Esophagus (tissue), 2 donors: ENCODE measurements at regions not wholly inside any gene's neighbourhood (a gene's known extent, or its start where the extent isn't known, plus 50 kb on each side); places are given as distances from the start of the nearest gene placed in this dataset.

Source experiments
- H3K27ac ChIP-seq, 2 donors: one replicate each; pipeline ENCODE4 v1.5.1; 2013; ENCODE audit warnings: low read depth in 2 of 2, mild to moderate bottlenecking in 2 of 2, inconsistent platforms in 1 of 2, low read length in 1 of 2, moderate library complexity in 1 of 2
- H3K27me3 ChIP-seq, 2 donors: one replicate each; pipeline ENCODE4 v1.6.1; 2013; ENCODE audit warnings: low read length in 2 of 2, control low read depth in 1 of 2, mild to moderate bottlenecking in 1 of 2; ENCODE audit not compliant: insufficient read depth in 2 of 2, control insufficient read depth in 1 of 2
- H3K36me3 ChIP-seq, 2 donors: one replicate each; pipeline ENCODE4 v1.6.1; 2013; ENCODE audit warnings: low read length in 1 of 2; ENCODE audit not compliant: control insufficient read depth in 2 of 2, insufficient read depth in 2 of 2
- H3K4me1 ChIP-seq, 2 donors: one replicate each; pipeline ENCODE4 v1.6.1; 2013; ENCODE audit warnings: low read length in 1 of 2; ENCODE audit not compliant: control insufficient read depth in 2 of 2, insufficient read depth in 2 of 2
- H3K4me3 ChIP-seq, 2 donors: one replicate each; pipeline ENCODE4 v1.5.1; 2013; ENCODE audit warnings: low read length in 2 of 2, mild to moderate bottlenecking in 2 of 2, low read depth in 1 of 2, moderate library complexity in 1 of 2
- H3K9me3 ChIP-seq, 2 donors: one replicate each; pipeline ENCODE4 v1.6.1; 2013; ENCODE audit warnings: mild to moderate bottlenecking in 2 of 2, low read depth in 1 of 2, low read length in 1 of 2, moderate library complexity in 1 of 2; ENCODE audit not compliant: control insufficient read depth in 2 of 2, insufficient read depth in 1 of 2
- WGBS, 2 donors: extraction: QIAGEN DNeasy Blood & Tissue Kit; methylation state at CpG; one replicate each; pipeline ENCODE4 v1.1.7; 2013; 5-methylcytosine and 5-hydroxymethylcytosine counted together
- donor health status: healthy with polysubstance abuse.
- donor health status: Bipolar disorder and iron deficiency.

- no peaks in the 10 kb centered on the region for H3K9me3 ChIP-seq
- 91 to 93% methylated on average over 1 of the region's 1 CpG for WGBS, 2 donors
- no peaks in the 10 kb centered on the region for H3K27me3 ChIP-seq
- H3K36me3 ChIP-seq = no peaks in the 10 kb centered on the region
- no peak overlapping the region for H3K27ac ChIP-seq
- H3K4me3 ChIP-seq = no peak overlapping the region
- H3K4me1 ChIP-seq = no peaks in the 10 kb centered on the region
Observed at GRCh38 chr13:55534306-55534705, 1606.4 kb upstream of the PRR20A start.

GRCh38 chr13:55538424-55538823 is 1602.3 kb upstream of the PRR20A start:
- H3K36me3 ChIP-seq = no peaks in the 10 kb centered on the region
- WGBS, 2 donors = 82 to 87% methylated on average over 2 of the region's 2 CpGs

GRCh38 chr13:55543053-55543452 is 1597.7 kb upstream of the PRR20A start:
- H3K4me3 ChIP-seq = no peak overlapping the region
- H3K9me3 ChIP-seq = no peaks in the 10 kb centered on the region
- H3K27ac ChIP-seq = no peak overlapping the region
- no peaks in the 10 kb centered on the region for H3K4me1 ChIP-seq
- H3K27me3 ChIP-seq = no peaks in the 10 kb centered on the region
- no peaks in the 10 kb centered on the region for H3K36me3 ChIP-seq

More at GRCh38 chr13:55538424-55538823, 1602.3 kb upstream of the PRR20A start:
- no peaks in the 10 kb centered on the region for H3K27me3 ChIP-seq
- H3K4me3 ChIP-seq = no peak overlapping the region
- H3K4me1 ChIP-seq = no peaks in the 10 kb centered on the region
- H3K9me3 ChIP-seq = no peaks in the 10 kb centered on the region
- no peak overlapping the region for H3K27ac ChIP-seq

GRCh38 chr13:55550624-55551023 is 1590.1 kb upstream of the PRR20A start:
- no peaks in the 10 kb centered on the region for H3K4me1 ChIP-seq
- no peak overlapping the region for H3K4me3 ChIP-seq

GRCh38 chr13:55553701-55554100 is 1587.0 kb upstream of the PRR20A start:
- no peak overlapping the region for H3K27ac ChIP-seq
- WGBS, 2 donors = 91 to 96% methylated on average over 1 of the region's 1 CpG

More at GRCh38 chr13:55550624-55551023, 1590.1 kb upstream of the PRR20A start:
- Histone ChIP-seq H3K9me3 (peaks cover 3 to 4% of the 10 kb centered on the region in 2 donors), H3K27ac (no peak overlapping the region), H3K36me3 (no peaks in the 10 kb centered on the region), H3K27me3 (no peaks in the 10 kb centered on the region)

GRCh38 chr13:55554741-55555140 is 1586.0 kb upstream of the PRR20A start:
- no peaks in the 10 kb centered on the region for H3K27me3 ChIP-seq
- WGBS, 2 donors = 88 to 96% methylated on average over 1 of the region's 1 CpG
- no peak overlapping the region for H3K4me3 ChIP-seq
- H3K27ac ChIP-seq = no peak overlapping the region
- H3K9me3 ChIP-seq = peaks cover 3 to 4% of the 10 kb centered on the region in 2 donors
- H3K4me1 ChIP-seq = no peaks in the 10 kb centered on the region
- H3K36me3 ChIP-seq = no peaks in the 10 kb centered on the region

More at GRCh38 chr13:55553701-55554100, 1587.0 kb upstream of the PRR20A start:
- Histone ChIP-seq H3K27me3 (no peaks in the 10 kb centered on the region), H3K4me3 (no peak overlapping the region), H3K4me1 (no peaks in the 10 kb centered on the region), H3K36me3 (no peaks in the 10 kb centered on the region), H3K9me3 (peaks cover 3 to 4% of the 10 kb centered on the region in 2 donors)

- no peaks in the 10 kb centered on the region for H3K27me3 ChIP-seq
Observed at GRCh38 chr13:55560331-55560730, 1580.4 kb upstream of the PRR20A start.

GRCh38 chr13:55563267-55563666 is 1577.5 kb upstream of the PRR20A start:
- WGBS, 2 donors = 70 to 86% methylated on average over 2 of the region's 2 CpGs
- no peak overlapping the region for H3K27ac ChIP-seq

More at GRCh38 chr13:55560331-55560730, 1580.4 kb upstream of the PRR20A start:
- Histone ChIP-seq H3K27ac (no peak overlapping the region), H3K36me3 (no peaks in the 10 kb centered on the region), H3K4me1 (no peaks in the 10 kb centered on the region), H3K4me3 (no peak overlapping the region), H3K9me3 (no peaks in the 10 kb centered on the region)

GRCh38 chr13:55566334-55566733 is 1574.4 kb upstream of the PRR20A start:
- Histone ChIP-seq H3K4me1 (no peaks in the 10 kb centered on the region), H3K36me3 (no peaks in the 10 kb centered on the region), H3K27me3 (no peaks in the 10 kb centered on the region), H3K9me3 (no peaks in the 10 kb centered on the region), H3K4me3 (no peak overlapping the region), H3K27ac (no peak overlapping the region)
- 84 to 93% methylated on average over 2 of the region's 2 CpGs for WGBS, 2 donors

More at GRCh38 chr13:55563267-55563666, 1577.5 kb upstream of the PRR20A start:
- no peaks in the 10 kb centered on the region for H3K27me3 ChIP-seq
- H3K36me3 ChIP-seq = no peaks in the 10 kb centered on the region
- no peaks in the 10 kb centered on the region for H3K4me1 ChIP-seq
- H3K9me3 ChIP-seq = no peaks in the 10 kb centered on the region
- H3K4me3 ChIP-seq = no peak overlapping the region

- H3K36me3 ChIP-seq = no peaks in the 10 kb centered on the region
- no peaks in the 10 kb centered on the region for H3K27me3 ChIP-seq
- no peaks in the 10 kb centered on the region for H3K4me1 ChIP-seq
- 81 to 82% methylated on average over 3 of the region's 3 CpGs for WGBS, 2 donors
- no peak overlapping the region for H3K27ac ChIP-seq
- H3K4me3 ChIP-seq = no peak overlapping the region
- H3K9me3 ChIP-seq = no peaks in the 10 kb centered on the region
Observed at GRCh38 chr13:55566779-55567178, 1573.9 kb upstream of the PRR20A start.
